NT2/D1 (cell line): ENCODE measurements at regions not wholly inside any gene's neighbourhood (a gene's known extent, or its start where the extent isn't known, plus 50 kb on each side); places are given as distances from the start of the nearest gene placed in this dataset.

ENCODE experiments used
- SUZ12 ChIP-seq: IDR thresholded peaks from 2 replicates; pipeline ENCODE4 v1.6.1; 2011; ENCODE audit not compliant: insufficient read length, insufficient read depth; ENCODE audit errors: extremely low read depth
- YY1 ChIP-seq: IDR thresholded peaks from 2 replicates; pipeline ENCODE4 v1.6.1; 2011; ENCODE audit not compliant: insufficient read length, insufficient read depth
- ZNF274 ChIP-seq: IDR thresholded peaks from 2 replicates; pipeline ENCODE4 v1.6.1; 2011; ENCODE audit warnings: mild to moderate bottlenecking, low read depth, low read length

DNA sequence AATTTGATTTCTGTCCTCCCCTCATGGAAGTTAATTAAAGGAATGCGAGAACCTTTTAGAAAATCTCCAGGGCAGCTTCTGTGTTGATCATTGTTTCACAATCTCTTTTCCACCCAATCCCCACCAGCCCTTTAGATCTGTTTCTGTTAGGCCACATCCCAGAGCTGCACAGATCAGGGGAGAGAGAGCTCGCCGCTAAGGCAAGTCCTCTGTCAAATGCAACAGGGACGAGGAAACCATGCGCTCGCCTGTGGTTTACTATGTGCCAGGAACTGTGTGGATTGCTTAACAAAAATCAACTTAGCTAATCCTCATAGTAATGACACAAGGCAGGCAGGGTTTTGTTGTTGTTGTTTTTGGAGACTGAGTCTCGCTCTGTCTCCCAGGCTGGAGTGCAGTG lies 115.4 kb downstream of the SALL1 start:
- no peak for TF ChIP-seq YY1
- no peak for TF ChIP-seq ZNF274
- no peak for TF ChIP-seq SUZ12
